ENCODE measurements at regions not wholly inside any gene's neighbourhood (a gene's known extent, or its start where the extent isn't known, plus 50 kb on each side); places are given as distances from the start of the nearest gene placed in this dataset.

DNA sequence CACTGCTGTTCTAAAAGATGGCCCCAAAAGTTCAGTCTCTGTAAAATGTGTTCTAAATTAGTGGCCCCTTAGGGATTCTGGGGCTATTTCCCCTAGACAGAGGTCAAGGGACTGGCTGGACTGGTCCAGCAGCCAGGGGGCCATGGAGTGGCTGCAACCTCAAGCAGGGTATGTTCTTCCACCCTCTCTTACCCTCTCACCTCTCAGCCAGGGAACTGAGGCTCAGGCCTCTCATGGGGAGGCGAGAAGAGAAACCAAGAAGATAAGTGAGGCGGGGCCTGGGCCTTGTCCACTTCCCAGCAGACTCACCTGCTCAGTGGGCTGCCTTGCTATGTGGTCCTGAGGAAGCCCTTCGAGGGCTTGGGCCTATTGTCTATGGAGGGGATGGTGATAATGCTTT is 339.7 kb downstream of the MYCN start:
- Histone ChIP-seq H3K4me2 (ENCODE audit: insufficient read depth in 1 of 2, low read depth in 2 of 2, low read length in 2 of 2) (no peak overlapping the region), H4K91ac (replicated peaks; ENCODE audit: insufficient read length, low read length) (no peak overlapping the region), H3K14ac (ENCODE audit: insufficient read length) (no peak overlapping the region), H2BK5ac (ENCODE audit: low read depth, low read length) (no peak overlapping the region), H4K20me1 (replicated peaks in 1 of 2; ENCODE audit: control insufficient read depth in 1 of 2, insufficient read depth in 2 of 2, low read length in 2 of 2) (no peaks in the 10 kb centered on the region), H2BK15ac (ENCODE audit: low read length) (no peak overlapping the region), H3K4me1 (replicated peaks in 1 of 4; ENCODE audit: control insufficient read depth in 3 of 4, insufficient read depth in 4 of 4, low read length in 3 of 4) (peaks cover 0 to 2% (median 0%) of the 10 kb centered on the region in 4 experiments; a peak in 2 of 7 replicates), H2BK12ac (ENCODE audit: low read depth, low read length) (no peak overlapping the region), H3K4ac (replicated peaks; ENCODE audit: insufficient read length, low read depth, low read length) (no peak overlapping the region), H3K36me3 (ENCODE audit: control insufficient read depth in 2 of 4, insufficient read depth in 4 of 4, low read length in 3 of 4) (no peaks in the 10 kb centered on the region), H2AK5ac (ENCODE audit: low read depth, low read length) (no peak overlapping the region), H3K18ac (ENCODE audit: extremely low read depth, low read length) (no peak overlapping the region), H3K79me1 (ENCODE audit: low read depth, low read length) (no peaks in the 10 kb centered on the region), H2BK120ac (replicated peaks; ENCODE audit: low read depth, low read length) (no peak overlapping the region), H3K23me2 (ENCODE audit: low read depth, low read length) (no peaks in the 10 kb centered on the region), H3K4me3 (ENCODE audit: extremely low read depth in 1 of 4, insufficient read depth in 2 of 4, low read depth in 3 of 4, low read length in 4 of 4) (no peak overlapping the region), H3K56ac (replicated peaks; ENCODE audit: insufficient read length, low read depth, low read length) (no peak overlapping the region), H3K27ac (ENCODE audit: low read depth, low read length) (no peak overlapping the region), H3K79me2 (ENCODE audit: control insufficient read depth in 1 of 2, insufficient read depth in 2 of 2, low read length in 2 of 2) (no peaks in the 10 kb centered on the region), H3K27me3 (replicated peaks in 1 of 4; ENCODE audit: control insufficient read depth in 3 of 4, extremely low read depth in 1 of 4, insufficient read depth in 3 of 4, low read length in 3 of 4) (no peaks in the 10 kb centered on the region), H2AFZ (ENCODE audit: low read length) (no peak overlapping the region), H3K9me3 (ENCODE audit: insufficient read depth in 2 of 2, low read depth in 1 of 2, low read length in 1 of 2) (no peaks in the 10 kb centered on the region), H2BK20ac (ENCODE audit: low read length) (no peak overlapping the region), H3K23ac (ENCODE audit: insufficient read length) (no peak overlapping the region), H3K9ac (replicated peaks in 1 of 4; ENCODE audit: extremely low read depth in 1 of 4, low read depth in 3 of 4, low read length in 3 of 4) (no peak overlapping the region), H4K5ac (ENCODE audit: insufficient read length, low read depth, low read length) (no peak overlapping the region), H4K8ac (ENCODE audit: extremely low read depth, insufficient read depth, low read length) (no peak overlapping the region)
- FAIRE-seq (no peak), DNase-seq (ENCODE audit: low read depth in 1 of 2, low spot score in 2 of 2) (no peak)
- 90% methylated on average over 3 of the region's 3 CpGs; no CpG with 5 or more reads in 1 of the 2 experiments for WGBS, 2 experiments (ENCODE audit: extremely low coverage in 1 of 2, insufficient coverage in 1 of 2, insufficient read length in 1 of 2, insufficient replicate concordance in 2 of 2, low coverage in 1 of 2, low lambda C conversion rate in 2 of 2, missing lambda C conversion rate in 1 of 2)
- TF ChIP-seq, protein P1, sequence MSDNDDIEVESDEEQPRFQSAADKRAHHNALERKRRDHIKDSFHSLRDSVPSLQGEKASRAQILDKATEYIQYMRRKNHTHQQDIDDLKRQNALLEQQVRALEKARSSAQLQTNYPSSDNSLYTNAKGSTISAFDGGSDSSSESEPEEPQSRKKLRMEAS (IDR thresholded peaks at IDR 0.05) = no peak
- TF ChIP-seq HDAC2 (IDR thresholded peaks at IDR 0.05; ENCODE audit: borderline replicate concordance in 1 of 2, low read depth in 2 of 2, low read length in 2 of 2) (no peak), POU5F1 (IDR thresholded peaks at IDR 0.05; ENCODE audit: low read depth, low read length) (no peak), TCF12 (IDR thresholded peaks at IDR 0.05; ENCODE audit: low read depth, low read length) (no peak), KDM1A (IDR thresholded peaks at IDR 0.05; ENCODE audit: borderline replicate concordance, low read length) (no peak), JUN (IDR thresholded peaks at IDR 0.05; ENCODE audit: low read depth, low read length) (no peak), RNF2 (IDR thresholded peaks at IDR 0.05; ENCODE audit: borderline replicate concordance, low read depth, low read length, missing control alignments, poor library complexity, severe bottlenecking) (no peak), SP2 (IDR thresholded peaks at IDR 0.05; ENCODE audit: low read length) (no peak), BRCA1 (IDR thresholded peaks at IDR 0.05; ENCODE audit: low read depth, low read length) (no peak), YY1 (IDR thresholded peaks at IDR 0.05; ENCODE audit: low read depth, low read length) (no peak), KDM4A (IDR thresholded peaks at IDR 0.05; ENCODE audit: low read depth, low read length, severe bottlenecking) (no peak), RFX5 (IDR thresholded peaks at IDR 0.05; ENCODE audit: borderline replicate concordance, low read depth, low read length) (no peak)
- ChIA-PET POLR2A (ENCODE audit: partially characterized antibody) (no interaction called here), CTCF (ENCODE audit: partially characterized antibody) (interaction anchor here (0.7 to 2.1 kb wide), 6 partner anchors 20 to 487 kb away, joined by 3 to 9 read pairs (median 4); partner anchors contain the start of gene MYCN)

Measured in H1 (cell line).